Ishikawa (cell line): ENCODE measurements at regions not wholly inside any gene's neighbourhood (a gene's known extent, or its start where the extent isn't known, plus 50 kb on each side); places are given as distances from the start of the nearest gene placed in this dataset.

Experiments used
- CEBPB ChIP-seq: IDR thresholded peaks from 2 replicates; pipeline ENCODE4 v1.6.1; 2012
- CREB1 ChIP-seq: IDR thresholded peaks from 2 replicates; pipeline ENCODE4 v1.6.1; 2012; ENCODE audit warnings: low read depth
- EGR1 ChIP-seq: IDR thresholded peaks from 2 replicates; pipeline ENCODE4 v1.6.1; 2012
- EP300 ChIP-seq: IDR thresholded peaks from 2 replicates; pipeline ENCODE4 v1.6.1; 2012; ENCODE audit warnings: borderline replicate concordance
- FOXM1 ChIP-seq: IDR thresholded peaks from 2 replicates; pipeline ENCODE4 v1.6.1; 2012; ENCODE audit warnings: low read depth, borderline replicate concordance
- NFIC ChIP-seq: IDR thresholded peaks from 2 replicates; pipeline ENCODE4 v1.6.1; 2012
- RAD21 ChIP-seq: IDR thresholded peaks from 2 replicates; pipeline ENCODE4 v1.6.1; 2012; ENCODE audit warnings: low read depth
- TAF1 ChIP-seq: IDR thresholded peaks from 2 replicates; pipeline ENCODE4 v1.6.1; 2012; ENCODE audit warnings: low read depth, mild to moderate bottlenecking
- TCF12 ChIP-seq: IDR thresholded peaks from 2 replicates; pipeline ENCODE4 v1.6.1; 2012; ENCODE audit warnings: low read depth
- TEAD4 ChIP-seq: IDR thresholded peaks from 2 replicates; pipeline ENCODE4 v1.6.1; 2012
- YY1 ChIP-seq: IDR thresholded peaks from 2 replicates; pipeline ENCODE4 v1.6.1; 2012; ENCODE audit warnings: low read depth
- ZBTB7A ChIP-seq: IDR thresholded peaks from 2 replicates; pipeline ENCODE4 v1.6.1; 2012; ENCODE audit warnings: low read depth
- TF ChIP-seq, protein P1 (sequence below): IDR thresholded peaks from 2 replicates; pipeline ENCODE4 v1.6.1; 2012
- TF ChIP-seq, protein P2 (sequence below): IDR thresholded peaks from 2 replicates; pipeline ENCODE4 v1.6.1; 2012
- TF ChIP-seq, protein P3 (sequence below): IDR thresholded peaks from 2 replicates; pipeline ENCODE4 v1.6.1; 2012; ENCODE audit warnings: low read depth, mild to moderate bottlenecking

DNA sequence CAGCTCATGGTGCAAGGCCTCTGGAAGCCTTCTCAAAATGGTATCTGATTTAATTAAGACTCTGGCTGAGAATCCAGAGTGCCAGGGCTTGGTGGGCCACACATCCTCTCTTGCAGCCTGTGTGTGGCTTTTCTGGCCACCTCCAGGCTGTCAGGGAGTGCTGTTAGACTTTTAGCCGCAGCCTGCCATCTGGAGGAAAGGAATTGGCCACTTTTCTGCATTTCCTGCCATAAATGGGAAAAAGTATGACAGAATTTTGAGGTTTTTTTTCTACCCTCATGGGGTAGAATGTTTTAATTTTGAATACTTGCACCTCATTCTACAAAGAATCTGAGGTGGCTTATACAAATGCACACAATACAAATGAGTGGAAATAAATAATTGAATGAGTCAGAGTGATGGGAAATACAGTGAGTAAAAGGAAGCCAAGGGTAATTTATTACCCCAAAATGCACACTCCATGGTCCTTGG lies 218.4 kb downstream of the ADAMTS15 start:
- peak; percentile 44; the same call in 1 of the 2 replicates for TF ChIP-seq EP300
- TF ChIP-seq, protein P1, sequence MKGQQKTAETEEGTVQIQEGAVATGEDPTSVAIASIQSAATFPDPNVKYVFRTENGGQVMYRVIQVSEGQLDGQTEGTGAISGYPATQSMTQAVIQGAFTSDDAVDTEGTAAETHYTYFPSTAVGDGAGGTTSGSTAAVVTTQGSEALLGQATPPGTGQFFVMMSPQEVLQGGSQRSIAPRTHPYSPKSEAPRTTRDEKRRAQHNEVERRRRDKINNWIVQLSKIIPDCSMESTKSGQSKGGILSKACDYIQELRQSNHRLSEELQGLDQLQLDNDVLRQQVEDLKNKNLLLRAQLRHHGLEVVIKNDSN: no peak
- TF ChIP-seq TAF1: no peak
- no peak for TF ChIP-seq EGR1
- TF ChIP-seq, protein P2, sequence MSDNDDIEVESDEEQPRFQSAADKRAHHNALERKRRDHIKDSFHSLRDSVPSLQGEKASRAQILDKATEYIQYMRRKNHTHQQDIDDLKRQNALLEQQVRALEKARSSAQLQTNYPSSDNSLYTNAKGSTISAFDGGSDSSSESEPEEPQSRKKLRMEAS: no peak
- TF ChIP-seq, protein P3, sequence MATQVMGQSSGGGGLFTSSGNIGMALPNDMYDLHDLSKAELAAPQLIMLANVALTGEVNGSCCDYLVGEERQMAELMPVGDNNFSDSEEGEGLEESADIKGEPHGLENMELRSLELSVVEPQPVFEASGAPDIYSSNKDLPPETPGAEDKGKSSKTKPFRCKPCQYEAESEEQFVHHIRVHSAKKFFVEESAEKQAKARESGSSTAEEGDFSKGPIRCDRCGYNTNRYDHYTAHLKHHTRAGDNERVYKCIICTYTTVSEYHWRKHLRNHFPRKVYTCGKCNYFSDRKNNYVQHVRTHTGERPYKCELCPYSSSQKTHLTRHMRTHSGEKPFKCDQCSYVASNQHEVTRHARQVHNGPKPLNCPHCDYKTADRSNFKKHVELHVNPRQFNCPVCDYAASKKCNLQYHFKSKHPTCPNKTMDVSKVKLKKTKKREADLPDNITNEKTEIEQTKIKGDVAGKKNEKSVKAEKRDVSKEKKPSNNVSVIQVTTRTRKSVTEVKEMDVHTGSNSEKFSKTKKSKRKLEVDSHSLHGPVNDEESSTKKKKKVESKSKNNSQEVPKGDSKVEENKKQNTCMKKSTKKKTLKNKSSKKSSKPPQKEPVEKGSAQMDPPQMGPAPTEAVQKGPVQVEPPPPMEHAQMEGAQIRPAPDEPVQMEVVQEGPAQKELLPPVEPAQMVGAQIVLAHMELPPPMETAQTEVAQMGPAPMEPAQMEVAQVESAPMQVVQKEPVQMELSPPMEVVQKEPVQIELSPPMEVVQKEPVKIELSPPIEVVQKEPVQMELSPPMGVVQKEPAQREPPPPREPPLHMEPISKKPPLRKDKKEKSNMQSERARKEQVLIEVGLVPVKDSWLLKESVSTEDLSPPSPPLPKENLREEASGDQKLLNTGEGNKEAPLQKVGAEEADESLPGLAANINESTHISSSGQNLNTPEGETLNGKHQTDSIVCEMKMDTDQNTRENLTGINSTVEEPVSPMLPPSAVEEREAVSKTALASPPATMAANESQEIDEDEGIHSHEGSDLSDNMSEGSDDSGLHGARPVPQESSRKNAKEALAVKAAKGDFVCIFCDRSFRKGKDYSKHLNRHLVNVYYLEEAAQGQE: no peak
- TF ChIP-seq RAD21: 0 out of 2 replicates have a peak, but pooled peaks have one; percentile 28

DNA sequence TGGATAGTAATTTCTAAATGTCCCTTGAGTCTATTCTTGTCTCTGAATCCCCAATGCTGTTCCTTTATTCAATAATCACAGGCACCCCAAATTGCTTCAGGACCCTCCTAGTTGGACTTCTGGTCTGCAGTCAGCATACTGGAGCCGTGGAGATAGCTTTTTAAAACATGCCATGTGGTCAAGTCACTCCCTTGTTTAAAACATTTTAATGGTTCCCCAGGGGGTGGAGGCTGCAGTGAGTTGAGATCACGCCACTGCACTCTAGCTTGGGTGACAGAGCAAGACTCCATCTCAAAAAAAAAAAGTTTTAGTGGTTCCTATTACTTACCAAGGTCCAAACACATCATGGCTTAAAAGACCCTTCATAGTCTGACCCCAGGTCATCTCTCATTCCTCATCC lies 220.3 kb downstream of the ADAMTS15 start:
- TF ChIP-seq RAD21 (no peak), YY1 (no peak), TEAD4 (no peak), FOXM1 (no peak), CEBPB (no peak), EGR1 (no peak), CREB1 (no peak), EP300 (no peak), TAF1 (no peak), ZBTB7A (no peak), TCF12 (no peak), NFIC (no peak)
- TF ChIP-seq, protein P1: no peak
- TF ChIP-seq, protein P3: no peak
- TF ChIP-seq, protein P2: no peak; the same call in 1 of the 2 replicates

DNA sequence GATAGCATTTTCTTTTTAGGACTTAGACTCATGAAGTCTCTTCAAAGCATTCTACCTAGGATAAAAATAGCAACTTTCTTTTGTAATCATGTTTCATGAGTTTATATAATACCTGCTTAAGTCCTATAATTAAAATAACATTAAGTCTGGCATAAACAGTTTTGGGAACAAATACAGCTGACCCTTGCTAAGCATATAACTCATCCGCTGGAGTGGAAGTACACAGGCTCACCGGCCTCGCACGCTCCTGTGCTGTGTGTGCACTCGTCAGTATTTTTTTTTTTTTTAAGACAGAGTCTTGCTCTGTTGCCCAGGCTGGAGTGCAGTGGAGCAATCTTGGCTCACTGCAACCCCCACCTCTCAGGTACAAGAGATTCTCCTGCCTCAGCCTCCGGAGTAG lies 221.8 kb downstream of the ADAMTS15 start:
- TF ChIP-seq ZBTB7A: no peak
- no peak for TF ChIP-seq TEAD4
- TF ChIP-seq FOXM1: no peak
- TF ChIP-seq RAD21: no peak

DNA sequence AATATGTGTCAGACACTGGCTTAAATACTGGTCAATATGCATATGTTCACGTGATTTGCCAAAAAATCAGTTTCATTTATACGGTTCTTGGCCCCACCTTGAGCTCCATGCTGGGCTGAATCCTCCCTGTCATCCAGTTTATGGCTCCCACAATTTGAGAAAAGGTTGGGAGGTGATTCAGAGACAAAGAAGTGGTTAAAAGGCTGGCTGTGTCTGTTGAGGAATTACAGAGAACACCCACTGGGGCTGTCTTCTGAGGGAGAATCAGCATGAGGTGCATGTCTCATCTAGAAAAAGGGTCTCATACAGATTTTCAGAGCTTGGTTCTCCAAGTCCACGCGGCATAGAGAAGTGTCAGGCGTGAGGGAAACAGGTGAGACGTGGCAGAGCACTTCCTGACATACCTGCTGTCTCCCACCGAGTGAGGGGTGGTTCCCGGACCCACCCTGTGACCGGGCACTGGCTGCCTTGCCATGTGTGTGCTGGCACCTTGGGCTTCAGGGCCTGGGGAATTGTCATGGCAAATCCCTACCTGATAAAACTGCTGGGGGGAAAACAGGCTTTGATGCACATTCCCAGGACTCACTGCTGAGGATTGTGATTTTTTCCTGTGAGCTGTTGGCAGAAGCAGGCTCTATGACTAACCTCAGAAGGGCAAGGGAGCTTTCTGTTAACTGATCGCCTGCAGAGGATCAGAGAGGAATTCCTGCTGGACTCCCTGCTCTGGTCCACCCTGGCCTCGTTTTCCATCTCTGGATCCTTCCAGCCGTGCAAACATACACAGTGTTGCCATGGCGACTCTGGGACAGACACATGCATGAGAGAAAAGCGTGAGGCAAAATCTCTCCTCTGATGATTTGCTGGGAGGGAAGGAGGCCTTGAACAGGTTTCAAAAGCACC lies 223.6 kb downstream of the ADAMTS15 start:
- no peak; the same call in 1 of the 2 replicates for TF ChIP-seq ZBTB7A
- TF ChIP-seq, protein P2: no peak; the same call in 1 of the 2 replicates
- TF ChIP-seq FOXM1: no peak
- TF ChIP-seq, protein P3: no peak
- TF ChIP-seq EP300: no peak
- TF ChIP-seq TEAD4: no peak
- TF ChIP-seq CEBPB: no peak
